PFSK-1 (cell line): ENCODE measurements at regions not wholly inside any gene's neighbourhood (a gene's known extent, or its start where the extent isn't known, plus 50 kb on each side); places are given as distances from the start of the nearest gene placed in this dataset.

ENCODE experiments used
- POLR2AphosphoS5 ChIP-seq: IDR thresholded peaks from 2 replicates; pipeline ENCODE4 v1.6.1; 2012; ENCODE audit warnings: low read depth, mild to moderate bottlenecking, control low read depth, low read length, moderate library complexity
- REST ChIP-seq, 2 experiments: IDR thresholded peaks; 2 replicates each; pipeline versions ENCODE4 v1.6.1 to v1.8.0; 2011 to 2012; ENCODE audit warnings: low read depth in 2 of 2, low read length in 2 of 2, control low read depth in 1 of 2, inconsistent platforms in 1 of 2, mild to moderate bottlenecking in 1 of 2, moderate library complexity in 1 of 2; ENCODE audit not compliant: insufficient read depth in 1 of 2
- SIN3A ChIP-seq: IDR thresholded peaks from 2 replicates; pipeline ENCODE4 v1.6.1; 2012; ENCODE audit warnings: mild to moderate bottlenecking, low read length, moderate library complexity, borderline replicate concordance; ENCODE audit not compliant: insufficient read depth

- no peak for TF ChIP-seq POLR2AphosphoS5
- TF ChIP-seq REST (IDR thresholded peaks at IDR 0.05; ENCODE audit: insufficient read depth in 1 of 2, low read depth in 2 of 2, low read length in 2 of 2), result no peak
- no peak for TF ChIP-seq SIN3A
Observed at GRCh38 chr7:114085313-114085591, 166.4 kb upstream of the PPP1R3A start.
